GM19240 (cell line): ENCODE measurements at regions not wholly inside any gene's neighbourhood (a gene's known extent, or its start where the extent isn't known, plus 50 kb on each side); places are given as distances from the start of the nearest gene placed in this dataset.

ENCODE experiments used
- DNase-seq: peaks from one replicate; pipeline ENCODE4 v3.0.0; 2011; ENCODE audit warnings: low spot score; ENCODE audit not compliant: insufficient read length

DNA sequence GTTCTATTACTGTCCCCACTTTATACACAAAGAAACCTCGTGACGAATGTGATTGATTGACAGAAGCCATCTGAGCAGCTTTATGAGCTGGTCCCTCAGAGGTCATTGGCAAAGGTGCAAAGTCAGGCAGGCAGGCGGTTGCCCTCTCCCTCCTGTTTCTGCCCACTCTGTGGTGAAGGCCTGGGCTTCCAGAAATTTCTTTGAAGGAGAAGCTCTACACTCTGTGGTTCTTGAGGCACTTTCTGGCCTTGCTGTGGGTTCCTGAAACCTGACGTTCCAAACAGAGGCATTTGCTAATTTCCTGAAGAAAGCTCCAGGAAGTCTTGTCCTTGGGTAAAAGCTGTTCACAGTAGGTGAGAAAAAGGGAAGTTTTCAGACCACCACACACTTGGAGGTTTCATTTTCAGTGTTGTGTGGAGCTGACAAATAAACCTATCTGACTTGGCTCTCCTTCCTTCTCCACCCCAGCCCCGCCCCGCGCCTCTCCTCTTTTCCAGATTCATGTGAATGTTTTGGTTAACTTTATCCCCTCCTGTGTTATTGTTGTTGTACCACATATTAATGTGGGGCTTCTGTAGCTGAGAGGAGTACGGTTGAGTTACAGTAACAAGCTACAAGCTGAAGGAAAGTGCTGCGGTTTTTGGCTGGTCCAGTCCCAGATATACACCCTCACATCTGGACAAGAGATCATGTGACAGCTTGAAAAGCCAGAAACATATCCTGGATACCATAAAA, 274.1 kb downstream of the CLIC5 start:
- no peak for DNase-seq

DNA sequence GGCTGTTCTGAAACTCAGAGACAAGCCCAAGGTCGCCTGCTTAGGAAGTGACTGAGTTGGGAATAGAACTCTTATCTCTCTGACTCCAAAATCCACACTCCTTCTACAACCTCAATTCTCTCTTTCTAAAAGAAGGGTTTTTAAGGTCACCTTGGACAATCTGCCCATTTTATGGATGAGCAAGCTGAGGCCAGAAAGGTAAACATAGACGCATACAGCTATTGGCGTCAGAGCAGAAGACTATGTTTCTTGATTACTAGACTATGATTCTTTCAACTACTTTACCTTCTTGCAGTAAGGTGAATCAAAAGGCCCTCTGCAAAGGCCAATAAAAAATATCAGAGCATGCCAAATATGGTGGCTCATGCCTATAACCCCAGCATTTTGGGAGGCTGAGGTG, 276.6 kb downstream of the CLIC5 start:
- no peak for DNase-seq

- no peak for DNase-seq
These were observed 277.6 kb downstream of the CLIC5 start for GRCh38 chr6:45738057-45738455.

DNA sequence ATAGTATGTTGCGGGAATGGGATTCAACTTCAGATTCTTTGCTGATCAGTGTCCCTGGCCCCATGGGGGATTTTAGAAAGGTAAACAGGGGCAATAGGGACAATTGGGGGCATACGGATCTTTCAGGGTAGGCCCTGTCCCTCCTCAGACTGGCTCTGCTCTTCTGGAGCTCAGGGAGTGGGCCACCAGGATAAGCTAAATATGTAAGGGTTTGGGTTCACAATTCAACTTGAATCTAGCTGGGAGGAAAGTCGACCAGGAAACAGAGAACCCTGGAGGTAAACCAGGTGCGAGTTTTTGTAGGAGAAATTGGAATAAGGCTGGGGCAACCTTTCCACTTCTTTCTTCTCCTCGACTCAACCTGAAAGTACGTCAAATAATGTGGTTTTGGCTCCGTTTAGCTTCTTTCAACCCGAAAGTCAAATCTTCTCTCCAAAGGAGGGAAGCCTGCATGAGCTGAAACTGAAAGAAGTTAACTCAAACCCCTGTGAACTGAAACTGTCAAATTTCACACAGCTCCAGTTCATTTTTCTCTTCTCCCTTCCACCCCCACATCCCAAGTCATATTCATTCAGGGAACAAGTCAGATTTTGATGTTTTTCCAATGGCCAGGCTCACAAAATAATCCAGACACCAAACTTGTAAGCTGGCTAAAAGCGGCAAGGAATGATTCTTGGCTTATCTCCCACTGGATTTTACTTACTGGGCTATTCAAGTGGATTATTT, 278.2 kb downstream of the CLIC5 start:
- peak; percentile 47 for DNase-seq

DNA sequence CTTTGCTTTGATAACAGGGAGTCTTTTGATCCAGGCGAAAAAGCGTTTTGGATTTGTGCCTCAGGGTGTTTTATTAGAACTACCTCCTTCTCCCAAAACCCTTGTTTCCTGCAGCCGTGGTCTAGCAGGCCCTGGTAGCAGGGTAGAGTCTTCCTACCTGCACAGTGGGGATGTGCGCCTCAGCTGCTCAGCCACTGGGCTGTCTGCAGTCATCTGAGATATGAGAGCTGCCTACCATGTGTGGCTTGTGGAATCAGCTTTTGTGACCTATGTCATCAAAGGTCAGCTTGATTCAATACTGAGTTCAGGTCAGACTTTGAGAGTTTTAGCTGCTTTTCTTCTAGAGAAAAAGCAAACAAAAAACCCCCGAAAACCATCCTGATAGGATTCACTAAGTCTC, 279.5 kb downstream of the CLIC5 start:
- DNase-seq = no peak

GRCh38 chr6:45732731-45733130, 282.9 kb downstream of the CLIC5 start:
- DNase-seq = no peak

DNA sequence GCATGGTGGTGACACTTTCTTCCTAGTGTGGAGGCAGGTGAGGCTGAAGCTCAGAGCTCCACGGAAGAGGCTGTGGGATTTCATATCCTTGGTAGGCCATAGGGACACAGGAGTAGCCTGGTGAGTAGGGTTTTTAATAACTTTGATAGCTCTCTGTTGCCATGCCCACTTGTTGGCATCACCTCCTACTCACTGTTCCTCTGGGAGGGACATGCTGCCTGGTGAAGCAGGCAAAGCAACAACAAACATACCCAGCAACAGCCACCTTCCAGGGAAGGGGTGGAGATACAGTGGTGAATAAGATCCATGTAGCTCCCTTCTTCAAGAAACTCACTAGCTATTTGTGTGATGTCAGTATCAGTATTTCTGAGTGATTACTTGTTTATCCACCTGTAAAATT, 285.4 kb downstream of the CLIC5 start:
- DNase-seq = no peak

DNA sequence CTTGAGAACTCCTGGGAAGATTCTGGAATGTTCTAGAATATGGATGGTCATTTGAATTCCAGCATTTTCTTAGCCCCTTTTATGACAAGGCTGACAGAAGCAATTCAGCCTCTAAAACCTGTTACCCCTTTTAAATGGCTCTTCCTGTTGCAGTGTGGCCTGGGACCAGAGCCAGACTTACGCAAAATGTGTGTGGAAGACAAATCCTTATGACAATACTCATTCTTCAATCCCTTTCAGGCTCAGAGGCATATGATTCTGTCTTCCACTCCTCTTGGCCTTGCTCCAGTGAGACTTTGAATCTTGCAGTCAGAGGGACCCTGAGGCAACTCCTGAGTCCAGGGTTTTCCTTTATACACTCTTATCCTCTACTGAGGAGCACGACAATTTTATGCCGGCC, 287.0 kb downstream of the CLIC5 start:
- no peak for DNase-seq

GRCh38 chr6:45727819-45728449, 287.7 kb downstream of the CLIC5 start:
- DNase-seq = no peak

- DNase-seq = no peak
These were observed 288.4 kb downstream of the CLIC5 start for GRCh38 chr6:45727228-45727627.

GRCh38 chr6:45726444-45726843, 289.2 kb downstream of the CLIC5 start:
- no peak for DNase-seq

GRCh38 chr6:45724511-45724910, 291.1 kb downstream of the CLIC5 start:
- DNase-seq = no peak

DNA sequence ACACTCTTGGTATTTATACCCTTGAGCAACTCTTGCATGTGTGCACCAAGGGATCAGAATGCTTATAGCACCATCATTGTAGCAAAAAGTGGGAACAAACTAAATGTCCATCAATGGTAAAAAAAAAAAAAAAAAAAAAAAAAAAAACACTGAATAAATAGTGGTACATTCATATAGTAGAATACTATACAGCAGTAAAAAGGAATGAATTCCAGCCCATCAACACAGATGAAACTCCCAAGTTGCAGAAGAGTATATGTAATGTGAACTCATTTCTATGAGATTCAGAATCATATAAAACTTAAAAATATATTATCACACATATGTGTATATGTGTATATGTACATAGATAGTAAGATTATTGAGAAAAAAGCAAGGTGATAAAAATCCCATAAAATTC, 291.6 kb downstream of the CLIC5 start:
- DNase-seq = no peak

- no peak for DNase-seq
These were observed 292.8 kb downstream of the CLIC5 start for GRCh38 chr6:45722876-45723275.

GRCh38 chr6:45721665-45722064, 294.0 kb downstream of the CLIC5 start:
- no peak for DNase-seq

- DNase-seq = no peak
These were observed 296.8 kb downstream of the CLIC5 start for GRCh38 chr6:45718871-45719270.

GRCh38 chr6:45718131-45718530, 297.5 kb downstream of the CLIC5 start:
- no peak for DNase-seq

DNA sequence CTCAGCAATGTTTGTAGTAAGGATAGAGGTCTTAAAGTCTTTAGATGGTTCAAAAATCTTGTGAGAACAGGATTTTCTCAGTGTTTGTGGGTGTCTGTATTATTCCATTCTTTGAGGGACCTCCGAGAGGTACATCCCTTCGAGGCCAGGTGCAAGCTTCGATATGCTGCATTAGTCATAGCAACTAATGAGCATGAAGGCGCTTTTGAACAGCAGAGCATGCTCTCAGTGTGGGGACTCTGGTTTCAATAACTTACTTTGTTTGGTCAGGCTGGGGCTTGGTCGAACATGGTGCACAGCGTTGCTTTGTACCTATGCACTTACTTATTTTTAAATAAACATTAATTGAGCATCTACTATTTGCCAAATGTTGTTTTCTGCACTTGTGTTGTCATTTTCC, 297.9 kb downstream of the CLIC5 start:
- no peak for DNase-seq

DNA sequence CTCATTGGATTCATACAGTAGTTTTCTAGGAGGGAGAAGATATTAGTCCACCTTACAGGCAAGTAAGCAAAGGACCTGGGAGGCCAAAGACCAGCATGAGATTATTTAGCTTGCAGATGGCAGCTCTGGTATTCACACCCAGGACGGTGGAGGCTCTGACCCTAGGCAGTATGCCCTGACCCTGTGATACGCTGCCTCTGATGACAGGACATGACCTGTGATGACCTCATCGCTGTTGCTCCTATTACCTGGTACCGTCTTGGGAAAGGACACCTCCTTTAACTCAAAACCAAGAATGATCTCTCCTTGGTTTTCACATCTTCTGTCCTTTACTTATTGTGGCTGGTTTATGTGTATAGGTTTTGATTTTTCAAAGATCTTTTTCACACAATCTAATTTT, 298.6 kb downstream of the CLIC5 start:
- no peak for DNase-seq

DNA sequence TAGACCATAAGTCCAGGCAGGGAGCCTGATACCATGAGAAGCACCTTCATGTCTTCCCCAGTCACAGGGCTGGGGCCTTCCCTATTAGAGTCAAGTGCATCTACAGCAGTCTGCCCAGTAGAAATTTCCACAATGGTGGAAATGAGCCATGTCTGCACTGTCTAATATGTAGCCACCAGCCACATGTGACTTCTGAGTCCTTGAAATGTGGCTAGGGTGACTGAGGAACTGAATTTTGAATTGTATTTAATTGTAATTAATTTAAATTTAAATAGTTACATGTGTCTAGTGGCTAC, 300.2 kb downstream of the CLIC5 start:
- DNase-seq = no peak

DNA sequence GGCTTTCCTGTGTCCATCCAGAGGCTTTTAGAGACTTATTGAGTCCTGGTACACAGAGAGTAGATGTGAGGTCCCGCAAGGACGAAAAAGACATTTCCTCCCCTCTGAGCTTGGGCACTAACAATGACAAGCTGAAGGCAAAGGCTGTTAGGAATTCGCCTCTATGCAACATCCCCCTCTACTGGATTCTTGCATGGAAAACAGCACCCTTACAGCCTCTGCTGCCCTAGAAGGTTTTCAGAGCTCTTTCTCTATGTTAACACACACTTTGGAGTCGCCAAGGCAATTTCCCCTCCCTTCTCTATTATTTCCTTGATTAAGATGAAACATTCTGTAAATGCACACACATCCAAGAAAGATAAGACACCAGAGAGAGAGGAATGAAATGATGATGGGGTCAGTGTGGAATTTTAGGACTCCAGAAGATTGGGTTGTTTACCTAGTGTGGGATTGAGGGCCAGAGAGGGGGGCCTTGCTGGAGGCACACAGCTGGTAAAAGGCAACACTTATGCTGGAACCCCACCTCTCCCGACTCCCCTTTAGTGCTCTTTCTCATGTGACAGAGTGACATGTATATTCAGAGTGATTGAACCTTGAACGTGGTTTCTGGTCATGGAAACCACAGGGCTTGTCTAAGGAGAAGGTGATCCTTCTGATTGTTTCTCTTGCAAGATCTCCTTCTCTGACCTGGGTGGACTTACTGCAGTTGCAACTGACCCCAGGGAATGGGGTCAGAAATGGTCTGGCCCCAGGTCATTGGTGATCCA, 300.7 kb downstream of the CLIC5 start:
- DNase-seq = no peak
